Astrocyte of the hippocampus (primary cell): ENCODE measurements at regions not wholly inside any gene's neighbourhood (a gene's known extent, or its start where the extent isn't known, plus 50 kb on each side); places are given as distances from the start of the nearest gene placed in this dataset.
"Not testable (repeated sequence)": the region's sequence is repeated elsewhere in the genome, so short reads cannot be mapped to it uniquely, and the experiment has no call there.

Experiments used
- DNase-seq: peaks from one replicate; pipeline ENCODE4 v3.0.0; 2011; ENCODE audit warnings: low read depth, low spot score

GRCh38 chr2:57493966-57494365, 552.6 kb upstream of the VRK2 start:
- not testable (repeated sequence) for DNase-seq

- peak; percentile 73 for DNase-seq
These were observed 549.0 kb upstream of the VRK2 start for GRCh38 chr2:57497489-57498096.

- DNase-seq = no peak
These were observed 541.8 kb upstream of the VRK2 start for GRCh38 chr2:57504787-57505186.

GRCh38 chr2:57509189-57509588, 537.4 kb upstream of the VRK2 start:
- no peak for DNase-seq

- no peak for DNase-seq
These were observed 535.9 kb upstream of the VRK2 start for GRCh38 chr2:57510704-57511103.

- no peak for DNase-seq
These were observed 531.2 kb upstream of the VRK2 start for GRCh38 chr2:57515366-57515765.

- peak; percentile 45 for DNase-seq
These were observed 529.8 kb upstream of the VRK2 start for GRCh38 chr2:57516698-57517340.

- no peak for DNase-seq
These were observed 523.3 kb upstream of the VRK2 start for GRCh38 chr2:57523304-57523703.

GRCh38 chr2:57527685-57528084, 518.9 kb upstream of the VRK2 start:
- DNase-seq = no peak

- DNase-seq = no peak
These were observed 518.1 kb upstream of the VRK2 start for GRCh38 chr2:57528499-57528898.

- no peak for DNase-seq
These were observed 512.2 kb upstream of the VRK2 start for GRCh38 chr2:57534358-57534757.

GRCh38 chr2:57536535-57537231, 509.9 kb upstream of the VRK2 start:
- DNase-seq = no peak

- DNase-seq = no peak
These were observed 506.8 kb upstream of the VRK2 start for GRCh38 chr2:57539761-57540160.

GRCh38 chr2:57542081-57542480, 504.5 kb upstream of the VRK2 start:
- no peak for DNase-seq

GRCh38 chr2:57543211-57543610, 503.4 kb upstream of the VRK2 start:
- DNase-seq = no peak

GRCh38 chr2:57544624-57545023, 502.0 kb upstream of the VRK2 start:
- DNase-seq = no peak

- DNase-seq = no peak
These were observed 500.1 kb upstream of the VRK2 start for GRCh38 chr2:57546478-57546877.

GRCh38 chr2:57549642-57550102, 496.9 kb upstream of the VRK2 start:
- peak; percentile 23 for DNase-seq

GRCh38 chr2:57550912-57551311, 495.7 kb upstream of the VRK2 start:
- DNase-seq = no peak

GRCh38 chr2:57552885-57553284, 493.7 kb upstream of the VRK2 start:
- DNase-seq = no peak

GRCh38 chr2:57554348-57554747, 492.3 kb upstream of the VRK2 start:
- no peak for DNase-seq

GRCh38 chr2:57558312-57558711, 488.3 kb upstream of the VRK2 start:
- no peak for DNase-seq

GRCh38 chr2:57562495-57562894, 484.1 kb upstream of the VRK2 start:
- no peak for DNase-seq
